Type B pancreatic cell (in vitro differentiated cells): ENCODE measurements at regions not wholly inside any gene's neighbourhood (a gene's known extent, or its start where the extent isn't known, plus 50 kb on each side); places are given as distances from the start of the nearest gene placed in this dataset.
A peak's percentile ranks its signal among the peaks of the same experiment; 100 is the strongest.

Source experiments
- DNase-seq: peaks from one replicate; pipeline ENCODE4 v3.0.0; 2021; ENCODE audit warnings: mixed read lengths; ENCODE audit not compliant: unreplicated experiment; ENCODE audit errors: extremely low spot score
- H3K27ac Mint-ChIP-seq: 2 replicates; pipeline ENCODE4 v1.8.0; 2021; ENCODE audit warnings: mild to moderate bottlenecking, mixed read lengths
- H3K27me3 Mint-ChIP-seq: 2 replicates; pipeline ENCODE4 v1.8.0; 2021; ENCODE audit warnings: mixed read lengths
- H3K36me3 Mint-ChIP-seq: 2 replicates; pipeline ENCODE4 v1.8.0; 2021; ENCODE audit warnings: mixed read lengths
- H3K4me1 Mint-ChIP-seq: one replicate; pipeline ENCODE4 v1.8.0; 2021; ENCODE audit warnings: mixed read lengths; ENCODE audit not compliant: unreplicated experiment
- H3K4me3 Mint-ChIP-seq: 2 replicates; pipeline ENCODE4 v1.8.0; 2021; ENCODE audit warnings: mild to moderate bottlenecking, mixed read lengths
- H3K9me3 Mint-ChIP-seq: 2 replicates; pipeline ENCODE4 v1.8.0; 2021; ENCODE audit warnings: mixed read lengths
- TF ChIP-seq, protein P1 (sequence below): fragments of 200-600 bp; sonication (generic); conservative IDR thresholded peaks from 2 replicates; pipeline ENCODE4 v1.5.0; 2021; ENCODE audit warnings: antibody characterized with exemption, mild to moderate bottlenecking

- no peaks in the 10 kb centered on the region for H3K36me3 Mint-ChIP-seq
- no peak overlapping the region for H3K4me3 Mint-ChIP-seq
- no peak overlapping the region for H3K27ac Mint-ChIP-seq
- DNase-seq, result no peak
- no peaks in the 10 kb centered on the region for H3K9me3 Mint-ChIP-seq
- TF ChIP-seq, protein P1, sequence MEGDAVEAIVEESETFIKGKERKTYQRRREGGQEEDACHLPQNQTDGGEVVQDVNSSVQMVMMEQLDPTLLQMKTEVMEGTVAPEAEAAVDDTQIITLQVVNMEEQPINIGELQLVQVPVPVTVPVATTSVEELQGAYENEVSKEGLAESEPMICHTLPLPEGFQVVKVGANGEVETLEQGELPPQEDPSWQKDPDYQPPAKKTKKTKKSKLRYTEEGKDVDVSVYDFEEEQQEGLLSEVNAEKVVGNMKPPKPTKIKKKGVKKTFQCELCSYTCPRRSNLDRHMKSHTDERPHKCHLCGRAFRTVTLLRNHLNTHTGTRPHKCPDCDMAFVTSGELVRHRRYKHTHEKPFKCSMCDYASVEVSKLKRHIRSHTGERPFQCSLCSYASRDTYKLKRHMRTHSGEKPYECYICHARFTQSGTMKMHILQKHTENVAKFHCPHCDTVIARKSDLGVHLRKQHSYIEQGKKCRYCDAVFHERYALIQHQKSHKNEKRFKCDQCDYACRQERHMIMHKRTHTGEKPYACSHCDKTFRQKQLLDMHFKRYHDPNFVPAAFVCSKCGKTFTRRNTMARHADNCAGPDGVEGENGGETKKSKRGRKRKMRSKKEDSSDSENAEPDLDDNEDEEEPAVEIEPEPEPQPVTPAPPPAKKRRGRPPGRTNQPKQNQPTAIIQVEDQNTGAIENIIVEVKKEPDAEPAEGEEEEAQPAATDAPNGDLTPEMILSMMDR, result no peak
- H3K27me3 Mint-ChIP-seq, result no peaks in the 10 kb centered on the region
- H3K4me1 Mint-ChIP-seq, result no peaks in the 10 kb centered on the region
Measured at GRCh38 chr17:53538129-53538617, 284.6 kb upstream of the KIF2B start.

DNA sequence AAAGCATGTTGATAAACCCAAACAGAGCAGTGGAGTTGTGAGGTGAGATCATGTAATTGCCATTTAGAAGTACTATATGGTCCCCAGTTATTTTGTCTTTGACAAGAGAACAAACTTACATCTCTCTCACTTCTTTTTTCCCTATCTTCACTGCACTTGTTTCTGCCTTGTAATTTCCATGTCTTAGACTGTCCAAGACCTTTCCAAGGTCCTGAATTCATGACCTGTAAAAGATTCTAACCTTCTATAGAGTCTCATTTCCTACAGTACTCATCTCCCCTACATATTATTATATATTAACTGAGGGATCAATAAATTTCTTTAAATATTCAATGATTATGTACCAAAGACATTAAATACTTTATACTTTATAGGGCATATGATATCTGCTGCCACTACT is 295.3 kb upstream of the KIF2B start:
- TF ChIP-seq, protein P1, result no peak
- no peak for DNase-seq
- Mint-ChIP-seq H3K4me1 (no peaks in the 10 kb centered on the region), H3K27ac (no peak overlapping the region), H3K27me3 (no peaks in the 10 kb centered on the region), H3K9me3 (no peaks in the 10 kb centered on the region), H3K36me3 (no peaks in the 10 kb centered on the region), H3K4me3 (no peak overlapping the region)

GRCh38 chr17:53525590-53525989 is 297.1 kb upstream of the KIF2B start:
- no peaks in the 10 kb centered on the region for H3K4me1 Mint-ChIP-seq
- H3K27me3 Mint-ChIP-seq, result no peaks in the 10 kb centered on the region
- H3K27ac Mint-ChIP-seq, result no peak overlapping the region
- no peak overlapping the region for H3K4me3 Mint-ChIP-seq
- TF ChIP-seq, protein P1, result no peak
- no peaks in the 10 kb centered on the region for H3K36me3 Mint-ChIP-seq
- DNase-seq, result no peak
- no peaks in the 10 kb centered on the region for H3K9me3 Mint-ChIP-seq

DNA sequence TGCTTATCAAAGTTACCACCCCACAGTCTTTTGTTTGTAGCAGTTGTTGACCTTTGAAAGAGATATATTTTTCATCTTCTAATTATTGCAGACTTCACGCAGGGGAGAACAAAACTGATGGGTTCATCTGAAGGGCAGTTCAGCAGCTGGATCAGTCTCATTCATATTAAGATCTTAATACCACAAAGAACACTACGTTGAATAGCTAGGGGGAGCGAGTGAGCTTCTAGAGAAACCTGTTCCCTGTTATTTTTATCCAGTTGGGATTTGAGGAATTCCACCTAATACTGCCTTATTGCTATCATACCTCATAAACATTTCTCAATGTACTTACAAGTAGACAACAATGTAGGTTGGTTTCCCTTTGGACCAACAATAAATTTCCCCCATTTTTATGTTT is 306.1 kb upstream of the KIF2B start:
- no peak overlapping the region for H3K27ac Mint-ChIP-seq
- H3K4me3 Mint-ChIP-seq, result no peak overlapping the region
- TF ChIP-seq, protein P1, result peak; percentile 39
- DNase-seq, result no peak
- H3K27me3 Mint-ChIP-seq, result no peaks in the 10 kb centered on the region
- no peaks in the 10 kb centered on the region for H3K36me3 Mint-ChIP-seq
- peaks cover 4% of the 10 kb centered on the region for H3K9me3 Mint-ChIP-seq
- H3K4me1 Mint-ChIP-seq, result no peaks in the 10 kb centered on the region

- no peaks in the 10 kb centered on the region for H3K27me3 Mint-ChIP-seq
- H3K27ac Mint-ChIP-seq, result no peak overlapping the region
- H3K36me3 Mint-ChIP-seq, result no peaks in the 10 kb centered on the region
- no peaks in the 10 kb centered on the region for H3K4me1 Mint-ChIP-seq
- no peaks in the 10 kb centered on the region for H3K9me3 Mint-ChIP-seq
- H3K4me3 Mint-ChIP-seq, result no peak overlapping the region
- no peak for DNase-seq
- TF ChIP-seq, protein P1, result no peak
Measured at GRCh38 chr17:53499277-53499676, 323.4 kb upstream of the KIF2B start.

DNA sequence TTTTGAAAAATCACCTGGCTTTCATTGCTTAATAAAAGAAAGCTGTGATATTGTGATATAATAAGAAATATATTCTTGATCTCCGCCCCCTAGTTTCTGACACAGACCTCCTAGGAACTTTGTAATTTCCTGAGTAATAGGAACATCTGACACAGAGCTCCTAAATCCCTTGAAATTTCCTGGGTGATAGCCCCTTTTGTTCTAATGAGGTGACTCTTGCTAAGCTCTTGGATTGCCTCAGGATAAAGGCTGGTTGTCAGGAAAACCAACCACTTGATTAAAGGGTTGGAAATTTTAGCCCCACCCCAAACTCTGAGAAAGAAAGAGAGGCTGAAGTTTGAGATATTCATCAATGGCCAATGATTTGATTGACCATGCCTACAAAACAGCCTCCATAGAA is 326.4 kb upstream of the KIF2B start:
- no peaks in the 10 kb centered on the region for H3K9me3 Mint-ChIP-seq
- DNase-seq, result no peak
- H3K27me3 Mint-ChIP-seq, result no peaks in the 10 kb centered on the region
- H3K4me1 Mint-ChIP-seq, result no peaks in the 10 kb centered on the region
- no peak overlapping the region for H3K4me3 Mint-ChIP-seq
- TF ChIP-seq, protein P1, result no peak
- H3K36me3 Mint-ChIP-seq, result no peaks in the 10 kb centered on the region
- H3K27ac Mint-ChIP-seq, result no peak overlapping the region
